SK-MEL-5 (cell line): ENCODE measurements at regions not wholly inside any gene's neighbourhood (a gene's known extent, or its start where the extent isn't known, plus 50 kb on each side); places are given as distances from the start of the nearest gene placed in this dataset.

Source experiments
- DNase-seq: peaks from one replicate; pipeline ENCODE4 v3.0.0-alpha.2; 2016; ENCODE audit warnings: low read depth, low spot score
- in situ Hi-C: cut with HindIII; loops from 2 replicates; pipeline ENCODE4 v1.10.0; 2016; ENCODE audit warnings: low sequenced_read_pairs, high pct_unique_total_duplicates, low pct_unique_long_range_greater_than_20kb

- DNase-seq: no peak
- in situ Hi-C loops: no loop called here
Measured at GRCh38 chr2:12277241-12278034, 439.3 kb upstream of the TRIB2 start.

DNA sequence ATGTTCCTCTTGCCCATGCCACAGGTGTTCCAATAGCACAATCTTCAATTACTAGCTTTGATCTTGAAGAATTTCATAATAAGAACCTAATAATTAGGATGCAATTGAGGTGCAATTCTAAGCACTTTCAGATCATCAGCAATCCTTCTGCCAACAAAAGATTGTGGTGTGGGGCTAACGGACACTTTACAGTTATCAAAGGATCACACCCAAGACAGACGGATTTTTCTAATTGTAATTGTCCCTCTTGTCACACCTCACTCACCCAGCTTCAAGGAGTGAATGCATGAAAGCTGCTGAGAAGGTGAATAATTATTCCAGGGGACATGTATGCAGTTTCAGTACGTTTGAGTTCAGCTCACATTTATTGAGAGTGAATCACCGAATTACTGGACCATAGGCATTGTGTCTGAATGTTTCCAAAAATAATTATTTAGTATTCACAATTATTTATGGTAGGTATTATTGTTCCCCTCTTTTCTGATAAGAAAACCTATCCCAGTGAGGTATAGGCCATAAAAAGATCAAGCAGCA lies 438.5 kb upstream of the TRIB2 start:
- DNase-seq: no peak
- in situ Hi-C loops: no loop called here

GRCh38 chr2:12282780-12283695 lies 433.7 kb upstream of the TRIB2 start:
- DNase-seq: no peak
- in situ Hi-C loops: no loop called here

- in situ Hi-C loops: no loop called here
- DNase-seq: no peak
Measured at GRCh38 chr2:12284037-12284436, 432.7 kb upstream of the TRIB2 start.

GRCh38 chr2:12284487-12284886 lies 432.2 kb upstream of the TRIB2 start:
- in situ Hi-C loops: no loop called here
- DNase-seq: peak; percentile 48

DNA sequence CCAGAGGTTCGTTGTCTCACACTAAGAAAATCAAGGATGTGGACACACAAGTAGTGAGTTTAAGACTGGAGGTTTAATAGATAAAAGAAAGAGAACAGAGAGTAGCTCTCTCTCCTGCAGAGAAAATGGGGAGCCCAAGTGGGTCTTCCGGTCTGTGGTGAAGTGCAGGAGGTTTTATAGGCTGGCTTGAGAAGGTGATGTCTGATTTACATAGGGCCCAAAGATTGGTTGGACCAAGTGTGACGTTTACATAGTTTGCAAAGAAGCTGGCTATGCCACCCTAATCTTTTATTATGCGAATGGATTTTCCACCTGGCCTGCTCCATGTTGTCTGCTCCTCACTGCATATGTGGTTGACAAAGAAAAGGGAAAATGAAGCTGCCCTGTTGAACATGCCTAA lies 430.4 kb upstream of the TRIB2 start:
- in situ Hi-C loops: no loop called here
- peak; percentile 61 for DNase-seq

DNA sequence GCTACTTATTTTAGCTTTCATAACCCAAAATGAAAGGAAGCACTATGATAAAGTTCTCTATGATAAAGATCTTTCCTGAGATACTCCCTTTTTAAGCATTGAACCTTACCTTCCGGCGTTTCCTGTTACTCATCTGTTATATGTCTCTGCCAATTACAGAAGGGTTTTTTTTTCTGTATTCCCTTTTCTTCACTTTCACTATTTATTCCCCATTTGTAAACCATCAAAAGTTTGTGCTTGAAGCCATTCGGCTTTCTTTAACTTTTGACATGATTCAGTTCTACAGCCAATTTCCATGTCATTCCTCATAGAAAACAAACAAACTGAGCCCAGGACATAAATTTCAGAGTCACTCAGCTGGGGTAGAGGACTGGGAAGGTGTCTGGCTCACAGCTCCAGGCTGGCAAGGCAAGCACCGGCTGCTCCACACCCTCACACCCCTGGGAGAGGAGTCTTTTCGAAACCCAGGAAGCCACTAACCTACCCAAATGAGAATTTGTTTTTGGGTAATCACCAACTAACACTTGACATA lies 429.4 kb upstream of the TRIB2 start:
- peak; percentile 93 for DNase-seq
- in situ Hi-C loops: no loop called here

DNA sequence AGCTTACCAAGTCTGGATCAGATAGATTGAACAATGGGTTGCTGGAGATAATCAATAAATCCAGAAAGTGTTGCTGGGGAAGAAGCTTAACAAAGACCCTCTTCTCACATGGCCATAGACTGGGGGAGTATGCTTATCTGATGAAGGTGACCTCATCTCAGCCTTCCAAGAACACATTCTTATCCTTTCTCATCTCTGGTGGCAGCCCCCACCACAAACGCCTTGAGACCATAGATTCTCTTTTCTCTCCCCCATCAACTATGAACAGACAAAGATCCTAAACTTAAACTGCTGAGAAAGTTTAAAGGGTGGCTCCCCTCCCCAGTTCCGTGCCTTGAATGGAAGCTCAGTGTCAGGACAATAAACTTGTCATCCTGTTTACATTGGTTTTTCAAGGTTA lies 428.7 kb upstream of the TRIB2 start:
- in situ Hi-C loops: no loop called here
- no peak for DNase-seq

DNA sequence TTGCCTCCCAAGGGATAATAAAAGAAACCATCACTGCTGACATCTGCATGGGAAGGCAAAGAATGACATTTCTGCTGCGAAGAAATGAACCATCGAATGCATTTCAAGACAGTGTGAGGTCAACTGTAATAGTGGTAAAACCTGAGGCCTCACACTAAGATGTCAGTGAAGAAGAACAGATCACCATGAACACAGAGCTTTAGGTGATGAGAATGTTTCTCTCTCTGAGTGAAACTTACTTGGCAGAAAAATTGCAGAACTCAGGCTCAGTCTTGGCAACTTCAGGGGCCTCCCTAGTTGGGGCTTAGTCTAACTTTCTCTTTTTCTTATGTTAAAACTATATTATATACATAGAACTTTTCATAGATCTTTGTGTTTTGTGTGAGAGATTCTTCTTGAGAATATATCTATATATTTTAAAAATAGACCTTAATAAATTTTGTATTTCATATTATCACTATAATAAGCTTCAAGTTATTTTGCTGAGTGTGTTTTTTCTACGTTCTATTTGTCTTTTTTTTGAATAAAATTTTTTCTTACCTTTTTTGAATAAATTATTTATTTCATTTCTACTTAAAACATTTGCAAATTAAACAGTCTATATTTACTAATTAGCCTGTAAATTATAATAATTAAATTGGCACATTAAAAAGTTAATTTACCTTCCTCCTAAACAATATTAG lies 427.5 kb upstream of the TRIB2 start:
- DNase-seq: no peak
- in situ Hi-C loops: no loop called here

- in situ Hi-C loops: no loop called here
- DNase-seq: no peak
Measured at GRCh38 chr2:12291303-12291702, 425.4 kb upstream of the TRIB2 start.

DNA sequence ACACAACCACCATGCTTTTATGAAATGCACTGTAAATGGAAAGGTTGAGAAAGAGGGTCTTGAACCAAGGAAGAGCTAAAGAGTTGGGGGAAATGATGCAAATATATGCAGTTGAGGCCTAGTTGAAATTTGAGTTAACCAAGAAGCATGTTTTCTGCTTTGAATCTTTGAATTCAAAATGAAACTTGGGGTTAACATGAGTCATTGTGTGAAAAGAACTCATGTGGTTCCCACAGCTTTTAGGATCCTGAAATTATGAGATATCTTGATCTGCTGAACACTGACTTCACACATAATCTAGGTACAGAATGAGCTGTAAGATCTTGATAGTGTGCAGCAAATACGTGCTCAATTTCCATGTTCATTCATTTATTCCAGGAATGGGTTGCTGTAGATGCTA lies 422.9 kb upstream of the TRIB2 start:
- DNase-seq: no peak
- in situ Hi-C loops: no loop called here

- DNase-seq: no peak
- in situ Hi-C loops: no loop called here
Measured at GRCh38 chr2:12295856-12296519, 420.7 kb upstream of the TRIB2 start.

DNA sequence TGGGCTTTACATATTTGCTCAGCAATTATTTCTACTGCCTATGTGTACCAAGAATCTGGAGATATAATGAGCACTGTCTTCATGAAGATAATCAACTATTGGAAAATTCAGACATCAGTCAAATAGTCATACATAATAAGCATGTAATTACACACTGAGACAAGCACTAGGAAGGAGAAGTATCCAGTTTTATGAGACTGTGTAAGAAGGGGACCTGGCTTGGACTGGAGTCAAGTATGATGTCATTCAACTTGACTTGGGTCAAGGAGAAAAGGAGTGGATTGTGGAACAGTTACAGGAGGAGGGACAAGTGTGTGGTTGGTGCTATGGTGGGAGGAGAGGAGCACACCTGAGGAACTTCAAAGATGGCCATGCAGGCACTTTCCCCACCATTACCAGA lies 419.8 kb upstream of the TRIB2 start:
- in situ Hi-C loops: no loop called here
- DNase-seq: no peak

- no peak for DNase-seq
- in situ Hi-C loops: no loop called here
Measured at GRCh38 chr2:12298352-12298751, 418.4 kb upstream of the TRIB2 start.

- in situ Hi-C loops: no loop called here
- DNase-seq: no peak
Measured at GRCh38 chr2:12299431-12299830, 417.3 kb upstream of the TRIB2 start.

DNA sequence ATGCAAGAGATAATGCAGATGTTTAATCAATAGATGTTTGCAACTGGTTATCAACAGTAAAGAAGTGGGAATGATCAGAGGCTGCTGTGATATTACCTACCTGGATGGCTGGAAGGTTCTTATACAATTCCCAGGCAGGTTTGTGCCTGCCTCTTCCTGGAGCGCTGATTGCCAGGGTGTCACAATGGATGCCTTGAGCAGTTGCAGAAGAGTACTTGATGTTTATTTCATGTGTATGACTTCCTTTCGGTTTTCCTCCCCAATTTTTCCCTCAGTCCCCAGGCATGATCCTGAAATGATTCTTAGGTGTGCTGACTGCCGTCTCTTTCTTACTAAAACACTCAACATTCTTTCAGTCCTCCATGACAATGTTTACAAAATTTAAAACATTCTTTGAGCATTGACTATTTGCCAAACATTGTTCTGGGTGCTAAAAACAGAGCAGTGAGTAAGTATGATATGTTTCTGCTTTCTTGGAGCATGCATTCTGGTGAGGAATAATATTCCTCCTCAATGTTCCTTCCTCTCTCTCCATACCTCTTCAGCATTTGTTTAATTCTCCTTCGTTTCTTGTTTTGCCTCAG lies 416.6 kb upstream of the TRIB2 start:
- no peak for DNase-seq
- in situ Hi-C loops: no loop called here

- in situ Hi-C loops: no loop called here
- no peak for DNase-seq
Measured at GRCh38 chr2:12300927-12301326, 415.8 kb upstream of the TRIB2 start.
